Transverse colon (tissue), 4 donors: ENCODE measurements at regions not wholly inside any gene's neighbourhood (a gene's known extent, or its start where the extent isn't known, plus 50 kb on each side); places are given as distances from the start of the nearest gene placed in this dataset.

Source experiments
- DNase-seq: peaks from one replicate; pipeline ENCODE4 v3.0.0-alpha.2; 2019
- H3K27ac ChIP-seq, 4 donors: fragments of 200-600 bp; sonication (generic); 2 replicates each; pipeline ENCODE4 v1.5.1; 2016 to 2018; ENCODE audit warnings: inconsistent platforms in 4 of 4
- H3K27me3 ChIP-seq: fragments of 200-600 bp; sonication (generic); 2 replicates; pipeline ENCODE4 v1.5.1; 2017; ENCODE audit warnings: inconsistent platforms
- H3K36me3 ChIP-seq, 4 donors: fragments of 200-600 bp; sonication (generic); 2 replicates each; pipeline ENCODE4 v1.5.1; 2017 to 2019; ENCODE audit warnings: inconsistent platforms in 4 of 4
- H3K4me1 ChIP-seq, 4 donors: fragments of 200-600 bp; sonication (generic); 2 replicates each; pipeline ENCODE4 v1.5.1; 2017 to 2020; ENCODE audit warnings: inconsistent platforms in 4 of 4
- H3K4me3 ChIP-seq, 4 donors: fragments of 200-600 bp; sonication (generic); 1 replicate in 1 of 4; 2 replicates in 3 of 4; pipeline versions ENCODE4 v1.5.1 to v1.6.1; 2017 to 2019; ENCODE audit warnings: inconsistent platforms in 4 of 4
- H3K9me3 ChIP-seq, 2 donors: fragments of 200-600 bp; sonication (generic); 2 replicates each; pipeline ENCODE4 v1.5.1; 2017 to 2019; ENCODE audit warnings: inconsistent platforms in 2 of 2
- CTCF ChIP-seq, 5 experiments: fragments of 200-600 bp in 3 of 5; fragments of 450-650 bp in 2 of 5; sonication (generic) in 3 of 5; IDR thresholded peaks; 1 replicate in 2 of 5; 2 replicates in 3 of 5; pipeline ENCODE4 v1.5.1; 2016 to 2017; ENCODE audit warnings: antibody characterized with exemption in 5 of 5, inconsistent platforms in 3 of 5, mild to moderate bottlenecking in 2 of 5, moderate library complexity in 1 of 5
- EP300 ChIP-seq: sonication (generic); formaldehyde crosslinking; IDR thresholded peaks from one replicate; pipeline ENCODE4 v1.6.1; 2017; ENCODE audit warnings: antibody characterized with exemption, low read depth
- POLR2A ChIP-seq: fragments of 450-650 bp; IDR thresholded peaks from one replicate; pipeline ENCODE4 v1.6.1; 2016; ENCODE audit warnings: antibody characterized with exemption, mild to moderate bottlenecking, moderate library complexity
- POLR2AphosphoS5 ChIP-seq, 3 donors: sonication (generic); formaldehyde crosslinking; IDR thresholded peaks; one replicate each; pipeline ENCODE4 v1.6.1; 2016; ENCODE audit warnings: antibody characterized with exemption in 3 of 3
- WGBS, 2 donors: methylation state at CpG; one replicate each; pipeline ENCODE4 v1.1.5; 2018; ENCODE audit warnings: low coverage in 1 of 2; 5-methylcytosine and 5-hydroxymethylcytosine counted together
- in situ Hi-C, 4 donors: fragments of 200-750 bp; cut with MboI; loops; one replicate each; pipeline versions ENCODE4 v1.15.0 to v1.15.1; 2017; ENCODE audit warnings: low sequenced_read_pairs in 3 of 4, low pct_ligation_motif_present in 1 of 4, low pct_unique_long_range_greater_than_20kb in 1 of 4
- intact Hi-C: fragments of 100-400 bp; cut with DNase I; formaldehyde crosslinking; loops from one replicate; pipeline ENCODE4 v1.15.1; 2023; ENCODE audit warnings: low total_unique reads

- no peak overlapping the region for H3K27ac ChIP-seq
- WGBS, 2 donors = 80 to 100% methylated on average over 1 of the region's 1 CpG
- H3K4me3 ChIP-seq = no peak overlapping the region
- no peaks in the 10 kb centered on the region for H3K27me3 ChIP-seq
- peaks cover 3 to 5% of the 10 kb centered on the region in 2 donors for H3K9me3 ChIP-seq
- DNase-seq = no peak
- no peaks in the 10 kb centered on the region for H3K36me3 ChIP-seq
- no peaks in the 10 kb centered on the region for H3K4me1 ChIP-seq
- intact Hi-C loops (no loop called here), in situ Hi-C loops (no loop called here)
- TF ChIP-seq POLR2AphosphoS5 (IDR thresholded peaks at IDR 0.05) (no peak), EP300 (no peak), CTCF (IDR thresholded peaks at IDR 0.05) (no peak)
Measured at GRCh38 chr7:46478046-46478445, 557.0 kb upstream of the IGFBP3 start.

GRCh38 chr7:46468753-46469356, 547.8 kb upstream of the IGFBP3 start:
- 72 to 83% methylated on average over 4 to 6 of the region's 6 CpGs for WGBS, 2 donors
- Histone ChIP-seq H3K36me3 (no peaks in the 10 kb centered on the region), H3K27ac (no peak overlapping the region), H3K9me3 (peaks cover 61 to 66% of the 10 kb centered on the region in 2 donors), H3K4me1 (no peaks in the 10 kb centered on the region), H3K27me3 (no peaks in the 10 kb centered on the region), H3K4me3 (no peak overlapping the region)
- in situ Hi-C loops (no loop called here), intact Hi-C loops (no loop called here)
- no peak for TF ChIP-seq CTCF (IDR thresholded peaks at IDR 0.05)
- no peak for TF ChIP-seq POLR2AphosphoS5 (IDR thresholded peaks at IDR 0.05)
- TF ChIP-seq EP300 = no peak
- TF ChIP-seq POLR2A = no peak
- no peak for DNase-seq

- Histone ChIP-seq H3K4me3 (no peak overlapping the region), H3K36me3 (no peaks in the 10 kb centered on the region), H3K4me1 (no peaks in the 10 kb centered on the region), H3K27me3 (no peaks in the 10 kb centered on the region), H3K9me3 (peaks cover 20 to 32% of the 10 kb centered on the region in 2 donors), H3K27ac (no peak overlapping the region)
- DNase-seq = no peak
- TF ChIP-seq POLR2AphosphoS5 (IDR thresholded peaks at IDR 0.05) (no peak), EP300 (no peak), POLR2A (no peak), CTCF (IDR thresholded peaks at IDR 0.05) (no peak)
- intact Hi-C loops (no loop called here), in situ Hi-C loops (no loop called here)
Measured at GRCh38 chr7:46463170-46463569, 542.1 kb upstream of the IGFBP3 start.

- in situ Hi-C loops (no loop called here), intact Hi-C loops (no loop called here)
- no peak for DNase-seq
- no peak overlapping the region for H3K27ac ChIP-seq
- H3K36me3 ChIP-seq = no peaks in the 10 kb centered on the region
- no peak for TF ChIP-seq POLR2AphosphoS5 (IDR thresholded peaks at IDR 0.05)
- no peak for TF ChIP-seq EP300
- no peak for TF ChIP-seq POLR2A
- TF ChIP-seq CTCF (IDR thresholded peaks at IDR 0.05) = no peak
- no peaks in the 10 kb centered on the region for H3K4me1 ChIP-seq
- 48 to 75% methylated on average over 2 to 3 of the region's 3 CpGs for WGBS, 2 donors
- peaks cover 2 to 14% of the 10 kb centered on the region in 2 donors for H3K9me3 ChIP-seq
- no peak overlapping the region for H3K4me3 ChIP-seq
- no peaks in the 10 kb centered on the region for H3K27me3 ChIP-seq
Measured at GRCh38 chr7:46461334-46461777, 540.3 kb upstream of the IGFBP3 start.
